Adrenal gland (tissue), 9 donors: ENCODE measurements at regions not wholly inside any gene's neighbourhood (a gene's known extent, or its start where the extent isn't known, plus 50 kb on each side); places are given as distances from the start of the nearest gene placed in this dataset.
A peak's percentile ranks its signal among the peaks of the same experiment; 100 is the strongest.

Source experiments
- DNase-seq, 7 donors: peaks; one replicate each; pipeline ENCODE4 v3.0.0-alpha.2; 2019 to 2020
- H3K27ac ChIP-seq, 5 donors: fragments of 200-600 bp; sonication (generic) in 4 of 5; 1 replicate in 3 of 5; 2 replicates in 2 of 5; pipeline versions ENCODE4 v1.5.1 to v1.8.0; 2016 to 2020; ENCODE audit warnings: mild to moderate bottlenecking in 1 of 5
- H3K27me3 ChIP-seq: fragments of 200-600 bp; 2 replicates; pipeline ENCODE4 v1.8.0; 2021
- H3K36me3 ChIP-seq, 2 donors: fragments of 200-600 bp; replicated peaks in 1 of 2; 1 replicate in 1 of 2; 2 replicates in 1 of 2; pipeline versions ENCODE4 v1.5.1 to v1.8.0; 2018 to 2022
- H3K4me1 ChIP-seq, 2 donors: fragments of 200-600 bp; replicated peaks in 1 of 2; 1 replicate in 1 of 2; 2 replicates in 1 of 2; pipeline versions ENCODE4 v1.5.1 to v1.8.0; 2018 to 2021
- H3K4me3 ChIP-seq, 4 donors: fragments of 200-600 bp; sonication (generic) in 3 of 4; one replicate each; pipeline ENCODE4 v1.5.1; 2016 to 2018
- H3K9me3 ChIP-seq, 3 donors: fragments of 200-600 bp; sonication (generic) in 1 of 3; replicated peaks in 1 of 3; 1 replicate in 2 of 3; 2 replicates in 1 of 3; pipeline versions ENCODE4 v1.5.1 to v1.8.0; 2016 to 2021
- POLR2A ChIP-seq, 2 donors: fragments of 450-650 bp; IDR thresholded peaks; one replicate each; pipeline ENCODE4 v1.6.1; 2017; ENCODE audit warnings: antibody characterized with exemption in 2 of 2, mild to moderate bottlenecking in 2 of 2, moderate library complexity in 1 of 2
- WGBS, 4 donors: extraction: QIAGEN DNeasy Blood & Tissue Kit in 2 of 4; methylation state at CpG; one replicate each; pipeline versions ENCODE4 v1.1.5 to v1.1.7; 2013 to 2017; 5-methylcytosine and 5-hydroxymethylcytosine counted together
- intact Hi-C, 2 donors: fragments of 100-400 bp; cut with DNase I; formaldehyde crosslinking; loops; one replicate each; pipeline versions ENCODE4 v1.14.1 to v1.15.0; 2022 to 2023
- TF ChIP-seq, protein P1 (sequence below), 6 experiments: fragments of 450-650 bp in 4 of 6; fragments of 200-600 bp in 2 of 6; sonication (generic) in 1 of 6; IDR thresholded peaks; 1 replicate in 5 of 6; 2 replicates in 1 of 6; pipeline versions ENCODE4 v1.5.1 to v1.8.0; 2016 to 2021; ENCODE audit warnings: antibody characterized with exemption in 6 of 6, mild to moderate bottlenecking in 2 of 6, moderate library complexity in 1 of 6
- donor health status: healthy with polysubstance abuse.
- donor health status: Bipolar disorder and iron deficiency.
- donor health status: DM: yes; HTN: yes; CAD: no.
- donor health status: DM: no; HTN: no; CAD: no.
- donor health status: DM: no; HTN: no; CAD: no.

DNA sequence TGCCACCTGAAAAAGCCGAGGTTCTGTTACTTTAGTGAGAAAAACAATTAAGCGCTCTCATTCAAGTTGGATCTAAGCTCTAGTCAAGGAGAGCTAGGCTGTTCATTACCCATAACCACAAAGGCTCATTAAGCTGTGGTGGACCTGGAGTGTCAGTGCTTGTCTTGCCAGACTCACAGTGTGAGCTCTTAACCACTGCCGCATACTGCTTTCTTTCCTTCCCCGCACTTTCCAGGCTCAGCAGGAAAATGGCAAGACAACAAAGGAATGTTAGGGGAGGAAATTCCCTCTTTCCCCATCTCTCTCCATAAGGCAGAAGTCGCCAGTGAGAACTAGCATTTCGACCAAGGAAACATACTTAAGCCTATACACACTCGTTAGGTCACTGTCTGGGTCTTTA lies 467.3 kb downstream of the ENC1 start:
- 84 to 95% (median 89%) methylated on average over 7 of the region's 7 CpGs for WGBS, 4 donors
- no peaks in the 10 kb centered on the region for H3K4me1 ChIP-seq
- DNase-seq = no peak
- no peaks in the 10 kb centered on the region for H3K9me3 ChIP-seq
- H3K36me3 ChIP-seq = no peaks in the 10 kb centered on the region
- H3K27me3 ChIP-seq = no peaks in the 10 kb centered on the region
- TF ChIP-seq POLR2A (IDR thresholded peaks at IDR 0.05) = no peak
- TF ChIP-seq, protein P1, sequence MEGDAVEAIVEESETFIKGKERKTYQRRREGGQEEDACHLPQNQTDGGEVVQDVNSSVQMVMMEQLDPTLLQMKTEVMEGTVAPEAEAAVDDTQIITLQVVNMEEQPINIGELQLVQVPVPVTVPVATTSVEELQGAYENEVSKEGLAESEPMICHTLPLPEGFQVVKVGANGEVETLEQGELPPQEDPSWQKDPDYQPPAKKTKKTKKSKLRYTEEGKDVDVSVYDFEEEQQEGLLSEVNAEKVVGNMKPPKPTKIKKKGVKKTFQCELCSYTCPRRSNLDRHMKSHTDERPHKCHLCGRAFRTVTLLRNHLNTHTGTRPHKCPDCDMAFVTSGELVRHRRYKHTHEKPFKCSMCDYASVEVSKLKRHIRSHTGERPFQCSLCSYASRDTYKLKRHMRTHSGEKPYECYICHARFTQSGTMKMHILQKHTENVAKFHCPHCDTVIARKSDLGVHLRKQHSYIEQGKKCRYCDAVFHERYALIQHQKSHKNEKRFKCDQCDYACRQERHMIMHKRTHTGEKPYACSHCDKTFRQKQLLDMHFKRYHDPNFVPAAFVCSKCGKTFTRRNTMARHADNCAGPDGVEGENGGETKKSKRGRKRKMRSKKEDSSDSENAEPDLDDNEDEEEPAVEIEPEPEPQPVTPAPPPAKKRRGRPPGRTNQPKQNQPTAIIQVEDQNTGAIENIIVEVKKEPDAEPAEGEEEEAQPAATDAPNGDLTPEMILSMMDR (IDR thresholded peaks at IDR 0.05) = no peak
- H3K27ac ChIP-seq = no peak overlapping the region
- no peak overlapping the region for H3K4me3 ChIP-seq
- intact Hi-C loops = no loop called here

DNA sequence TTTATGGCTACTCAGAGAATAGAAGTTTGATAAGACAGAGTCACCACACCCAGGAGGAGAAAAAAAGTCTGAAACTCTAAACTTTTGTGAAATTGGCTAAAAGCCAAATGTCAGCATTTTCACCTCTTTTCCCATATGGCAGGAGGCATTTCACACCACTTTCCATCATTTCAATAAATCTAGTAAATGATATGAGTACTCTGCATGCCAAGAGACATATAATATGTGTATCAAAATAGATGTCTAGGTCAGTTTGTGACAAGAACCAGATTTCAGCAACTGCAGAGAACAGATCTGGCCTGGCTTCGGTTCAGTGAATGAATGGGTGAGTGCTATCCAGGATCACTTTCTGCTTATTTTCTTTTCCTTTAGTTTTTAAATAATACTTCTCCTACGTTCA lies 470.8 kb downstream of the ENC1 start:
- DNase-seq = no peak

DNA sequence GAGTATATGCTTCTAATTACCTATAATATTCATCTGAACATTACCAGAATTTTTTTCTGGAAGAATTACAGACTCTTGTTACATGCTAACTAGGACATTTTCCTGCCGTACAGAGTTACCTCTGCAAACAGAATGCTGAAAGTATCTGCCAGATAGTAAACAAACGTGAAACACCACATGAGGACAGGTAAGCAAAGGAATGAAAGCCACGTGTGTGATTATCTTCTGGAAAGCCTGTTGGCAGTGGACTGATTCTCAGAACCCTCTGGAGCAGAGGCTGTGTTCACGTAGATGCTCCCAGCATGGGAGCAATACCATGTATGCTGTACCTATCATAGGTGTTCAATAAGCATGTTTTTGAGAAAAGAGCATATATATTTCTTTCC lies 472.6 kb downstream of the ENC1 start:
- Histone ChIP-seq H3K27me3 (no peaks in the 10 kb centered on the region), H3K27ac (no peak overlapping the region), H3K4me3 (no peak overlapping the region), H3K4me1 (peaks cover 0 to 9% of the 10 kb centered on the region in 2 donors), H3K9me3 (no peaks in the 10 kb centered on the region), H3K36me3 (no peaks in the 10 kb centered on the region)
- TF ChIP-seq, protein P1 (IDR thresholded peaks at IDR 0.05) = no peak
- TF ChIP-seq POLR2A (IDR thresholded peaks at IDR 0.05) = no peak
- 72 to 83% (median 75%) methylated on average over 4 of the region's 4 CpGs for WGBS, 4 donors
- DNase-seq = no peak
- intact Hi-C loops = no loop called here

More for the DNA sequence above, 470.8 kb downstream of the ENC1 start:
- Histone ChIP-seq H3K27ac (no peak overlapping the region), H3K27me3 (no peaks in the 10 kb centered on the region), H3K4me3 (no peak overlapping the region), H3K9me3 (no peaks in the 10 kb centered on the region), H3K4me1 (peaks cover 0 to 9% of the 10 kb centered on the region in 2 donors), H3K36me3 (no peaks in the 10 kb centered on the region)
- intact Hi-C loops = no loop called here
- TF ChIP-seq POLR2A (IDR thresholded peaks at IDR 0.05) = no peak
- TF ChIP-seq, protein P1 (IDR thresholded peaks at IDR 0.05) = no peak
- 75 to 93% (median 84%) methylated on average over 2 of the region's 2 CpGs for WGBS, 4 donors

DNA sequence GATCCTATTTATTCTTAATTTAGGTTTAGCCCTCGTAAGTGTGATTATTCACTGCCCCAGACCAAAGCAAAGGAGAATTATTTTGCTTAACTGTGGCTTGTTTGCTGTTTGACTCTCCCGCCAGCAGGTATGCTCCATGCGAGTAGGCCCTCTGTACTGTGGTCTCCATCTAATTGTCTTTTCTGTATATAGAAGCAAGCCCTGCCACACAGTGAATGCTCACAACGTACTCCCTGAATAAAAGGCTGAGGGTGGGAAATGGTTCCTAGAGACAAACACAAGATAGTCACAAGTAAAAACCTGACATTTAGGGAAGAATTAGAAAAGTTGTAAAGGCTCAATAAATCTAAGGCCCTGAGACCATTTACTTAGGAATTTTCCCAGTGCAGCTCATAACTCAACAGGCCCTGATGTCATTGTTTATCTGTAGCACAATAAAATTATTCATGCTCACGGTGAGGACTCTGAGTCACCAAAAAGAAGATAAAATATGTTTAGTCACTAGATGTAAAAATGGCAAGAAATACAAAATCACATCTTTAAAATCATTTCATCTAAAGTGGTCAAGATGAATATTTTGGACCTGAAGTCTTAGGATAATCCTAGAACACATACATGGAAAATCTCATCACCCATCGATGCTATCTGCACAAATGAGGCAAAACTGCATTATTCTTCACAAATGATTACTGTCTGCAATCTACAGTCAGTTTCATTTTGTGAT lies 473.2 kb downstream of the ENC1 start:
- Histone ChIP-seq H3K4me1 (peaks cover 0 to 9% of the 10 kb centered on the region in 2 donors), H3K9me3 (no peaks in the 10 kb centered on the region), H3K4me3 (no peak overlapping the region), H3K36me3 (no peaks in the 10 kb centered on the region), H3K27me3 (no peaks in the 10 kb centered on the region), H3K27ac (peak overlapping the region in 2 of 5 donors; percentile 11 to 25)
- intact Hi-C loops = no loop called here
- TF ChIP-seq POLR2A (IDR thresholded peaks at IDR 0.05) = no peak
- TF ChIP-seq, protein P1 (IDR thresholded peaks at IDR 0.05) = no peak
- peak in 2 of 7 donors; percentile 21 to 39 for DNase-seq
- WGBS, 4 donors = 75 to 78% (median 77%) methylated on average over 6 of the region's 6 CpGs
